HG03064 (cell line): ENCODE measurements at regions not wholly inside any gene's neighbourhood (a gene's known extent, or its start where the extent isn't known, plus 50 kb on each side); places are given as distances from the start of the nearest gene placed in this dataset.
A peak's percentile ranks its signal among the peaks of the same experiment; 100 is the strongest.
"Not testable (repeated sequence)": the region's sequence is repeated elsewhere in the genome, so short reads cannot be mapped to it uniquely, and the experiment has no call there.

Source experiments
- ATAC-seq: cut with Tn5 transposase; IDR thresholded peaks from one replicate; pipeline ENCODE4 v1.9.1; 2021; ENCODE audit warnings: low read depth; ENCODE audit not compliant: unreplicated experiment

- ATAC-seq = peak; percentile 48
Observed at GRCh38 chr4:184282895-184283654, 65.4 kb upstream of the ENPP6 start.

- peak; percentile 32 for ATAC-seq
Observed at GRCh38 chr4:184282251-184282713, 64.6 kb upstream of the ENPP6 start.

- peak; percentile 27 for ATAC-seq
Observed at GRCh38 chr4:184281231-184282139, 63.8 kb upstream of the ENPP6 start.

- ATAC-seq = peak; percentile 28
Observed at GRCh38 chr4:184280591-184281071, 63.0 kb upstream of the ENPP6 start.

GRCh38 chr4:184280137-184280536 is 62.5 kb upstream of the ENPP6 start:
- ATAC-seq = no peak

GRCh38 chr4:184279496-184280061 is 61.9 kb upstream of the ENPP6 start:
- ATAC-seq = no peak

GRCh38 chr4:184277769-184278168 is 60.1 kb upstream of the ENPP6 start:
- ATAC-seq = not testable (repeated sequence)

GRCh38 chr4:184277010-184277409 is 59.3 kb upstream of the ENPP6 start:
- ATAC-seq = not testable (repeated sequence)

GRCh38 chr4:184276346-184276745 is 58.7 kb upstream of the ENPP6 start:
- not testable (repeated sequence) for ATAC-seq

- no peak for ATAC-seq
Observed at GRCh38 chr4:184275766-184276165, 58.1 kb upstream of the ENPP6 start.

- ATAC-seq = no peak
Observed at GRCh38 chr4:184274286-184274951, 56.7 kb upstream of the ENPP6 start.

GRCh38 chr4:184273166-184274147 is 55.8 kb upstream of the ENPP6 start:
- no peak for ATAC-seq

- ATAC-seq = no peak
Observed at GRCh38 chr4:184270808-184271413, 53.2 kb upstream of the ENPP6 start.

GRCh38 chr4:184269879-184270430 is 52.3 kb upstream of the ENPP6 start:
- ATAC-seq = no peak

GRCh38 chr4:184268584-184269160 is 51.0 kb upstream of the ENPP6 start:
- ATAC-seq = no peak

GRCh38 chr4:184267673-184268583 is 50.3 kb upstream of the ENPP6 start:
- peak; percentile 78 for ATAC-seq
